HepG2 (cell line): ENCODE measurements at regions not wholly inside any gene's neighbourhood (a gene's known extent, or its start where the extent isn't known, plus 50 kb on each side); places are given as distances from the start of the nearest gene placed in this dataset.

ENCODE experiments used
- FOXP1 ChIP-seq, 2 experiments: fragments of 450-650 bp in 1 of 2; IDR thresholded peaks; 2 replicates each; pipeline ENCODE4 v1.6.1; 2017 to 2018; ENCODE audit warnings: antibody characterized with exemption in 1 of 2
- LCORL ChIP-seq, 2 experiments: fragments of 450-650 bp in 1 of 2; sonication (generic) in 1 of 2; formaldehyde crosslinking in 1 of 2; IDR thresholded peaks; 2 replicates each; pipeline versions ENCODE4 v1.5.0 to v1.6.1; 2017 to 2020; ENCODE audit warnings: antibody characterized with exemption in 1 of 2, missing genetic modification reagents in 1 of 2
- MXI1 ChIP-seq: IDR thresholded peaks from 3 replicates; pipeline ENCODE4 v1.6.1; 2012; ENCODE audit warnings: low read depth, low read length, inconsistent platforms, borderline replicate concordance
- ZNF274 ChIP-seq: sonication (generic); formaldehyde crosslinking; IDR thresholded peaks from 2 replicates; pipeline ENCODE4 v1.5.1; 2020; ENCODE audit warnings: mild to moderate bottlenecking, missing genetic modification reagents
- ZNF792 ChIP-seq: IDR thresholded peaks from 2 replicates; pipeline ENCODE4 v1.6.1; 2016
- TF ChIP-seq, protein P1 (sequence below): sonication (generic); formaldehyde crosslinking; IDR thresholded peaks from 2 replicates; pipeline ENCODE4 v1.8.1; 2022; ENCODE audit warnings: mild to moderate bottlenecking, missing genetic modification reagents
- TF ChIP-seq, protein P2 (sequence below): sonication (generic); formaldehyde crosslinking; IDR thresholded peaks from 2 replicates; pipeline ENCODE4 v1.5.0; 2020; ENCODE audit warnings: mild to moderate bottlenecking, missing genetic modification reagents, moderate library complexity

DNA sequence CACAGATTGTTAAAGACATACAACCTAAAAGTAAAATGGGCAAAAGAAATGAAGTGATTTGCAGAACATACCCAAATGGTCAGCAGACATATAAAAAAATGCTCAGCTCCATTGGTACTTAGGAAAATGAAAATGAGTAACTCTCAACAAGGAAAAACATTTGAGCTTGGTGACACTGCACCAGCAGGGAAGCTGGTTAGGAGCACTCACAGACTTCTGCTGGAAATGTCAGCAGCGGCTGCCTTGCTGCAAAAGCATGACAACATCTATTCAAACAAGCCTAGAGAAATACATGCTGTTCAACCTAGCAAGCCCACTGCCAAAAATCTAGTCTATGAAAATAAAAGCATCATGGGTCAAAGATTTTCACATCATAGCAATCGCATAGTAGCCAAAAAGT lies 99.0 kb upstream of the FOXQ1 start:
- TF ChIP-seq LCORL (IDR thresholded peaks at IDR 0.05) (no peak), LCORL (CRISPR knock-in tag; IDR thresholded peaks at IDR 0.05) (no peak), MXI1 (no peak), FOXP1 (IDR thresholded peaks at IDR 0.05) (no peak), FOXP1 (CRISPR knock-in tag; IDR thresholded peaks at IDR 0.05) (no peak), ZNF274 (CRISPR knock-in tag) (no peak), ZNF792 (CRISPR knock-in tag) (no peak)
- TF ChIP-seq, protein P1, sequence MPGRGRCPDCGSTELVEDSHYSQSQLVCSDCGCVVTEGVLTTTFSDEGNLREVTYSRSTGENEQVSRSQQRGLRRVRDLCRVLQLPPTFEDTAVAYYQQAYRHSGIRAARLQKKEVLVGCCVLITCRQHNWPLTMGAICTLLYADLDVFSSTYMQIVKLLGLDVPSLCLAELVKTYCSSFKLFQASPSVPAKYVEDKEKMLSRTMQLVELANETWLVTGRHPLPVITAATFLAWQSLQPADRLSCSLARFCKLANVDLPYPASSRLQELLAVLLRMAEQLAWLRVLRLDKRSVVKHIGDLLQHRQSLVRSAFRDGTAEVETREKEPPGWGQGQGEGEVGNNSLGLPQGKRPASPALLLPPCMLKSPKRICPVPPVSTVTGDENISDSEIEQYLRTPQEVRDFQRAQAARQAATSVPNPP (CRISPR knock-in tag) = no peak
- TF ChIP-seq, protein P2, sequence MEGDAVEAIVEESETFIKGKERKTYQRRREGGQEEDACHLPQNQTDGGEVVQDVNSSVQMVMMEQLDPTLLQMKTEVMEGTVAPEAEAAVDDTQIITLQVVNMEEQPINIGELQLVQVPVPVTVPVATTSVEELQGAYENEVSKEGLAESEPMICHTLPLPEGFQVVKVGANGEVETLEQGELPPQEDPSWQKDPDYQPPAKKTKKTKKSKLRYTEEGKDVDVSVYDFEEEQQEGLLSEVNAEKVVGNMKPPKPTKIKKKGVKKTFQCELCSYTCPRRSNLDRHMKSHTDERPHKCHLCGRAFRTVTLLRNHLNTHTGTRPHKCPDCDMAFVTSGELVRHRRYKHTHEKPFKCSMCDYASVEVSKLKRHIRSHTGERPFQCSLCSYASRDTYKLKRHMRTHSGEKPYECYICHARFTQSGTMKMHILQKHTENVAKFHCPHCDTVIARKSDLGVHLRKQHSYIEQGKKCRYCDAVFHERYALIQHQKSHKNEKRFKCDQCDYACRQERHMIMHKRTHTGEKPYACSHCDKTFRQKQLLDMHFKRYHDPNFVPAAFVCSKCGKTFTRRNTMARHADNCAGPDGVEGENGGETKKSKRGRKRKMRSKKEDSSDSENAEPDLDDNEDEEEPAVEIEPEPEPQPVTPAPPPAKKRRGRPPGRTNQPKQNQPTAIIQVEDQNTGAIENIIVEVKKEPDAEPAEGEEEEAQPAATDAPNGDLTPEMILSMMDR (CRISPR knock-in tag) = no peak
